Erythroblast (primary cell): ENCODE measurements at regions not wholly inside any gene's neighbourhood (a gene's known extent, or its start where the extent isn't known, plus 50 kb on each side); places are given as distances from the start of the nearest gene placed in this dataset.
"Not testable (repeated sequence)": the region's sequence is repeated elsewhere in the genome, so short reads cannot be mapped to it uniquely, and the experiment has no call there.

Experiments used
- GATA1 ChIP-seq: IDR thresholded peaks from 2 replicates; pipeline ENCODE4 v1.6.1; 2011; ENCODE audit warnings: low read depth, mild to moderate bottlenecking, control low read depth, low read length, moderate library complexity
- POLR2A ChIP-seq: IDR thresholded peaks from 2 replicates; pipeline ENCODE4 v1.6.1; 2011; ENCODE audit warnings: mild to moderate bottlenecking, low read length

GRCh38 chr5:53412499-53412898 lies 67.9 kb upstream of the FST start:
- not testable (repeated sequence) for TF ChIP-seq POLR2A, GATA1
